ENCODE measurements at regions not wholly inside any gene's neighbourhood (a gene's known extent, or its start where the extent isn't known, plus 50 kb on each side); places are given as distances from the start of the nearest gene placed in this dataset.
"Not testable (repeated sequence)": the region's sequence is repeated elsewhere in the genome, so short reads cannot be mapped to it uniquely, and the experiment has no call there.

DNA sequence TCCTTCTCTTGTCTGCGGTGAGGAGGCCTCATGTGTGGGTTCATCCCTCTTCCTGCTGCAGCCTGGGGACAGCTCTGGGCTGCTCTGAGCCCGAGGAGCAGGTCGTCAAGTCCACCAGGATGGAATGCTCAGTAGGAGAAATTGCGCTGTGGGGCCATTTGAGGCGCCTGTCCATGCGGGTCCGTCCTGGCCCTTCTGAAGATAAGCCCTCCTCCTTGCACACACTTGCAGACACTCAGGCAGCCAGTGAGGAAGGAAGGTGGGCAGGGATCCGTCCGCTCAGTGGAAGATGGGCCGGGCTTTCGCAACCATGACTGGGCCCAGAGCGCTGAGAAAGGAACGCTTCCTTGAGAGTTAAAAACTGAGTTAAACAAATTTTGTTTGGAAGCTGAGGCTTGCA, 356.8 kb downstream of the GLRX3 start:
- DNase-seq = no peak

DNA sequence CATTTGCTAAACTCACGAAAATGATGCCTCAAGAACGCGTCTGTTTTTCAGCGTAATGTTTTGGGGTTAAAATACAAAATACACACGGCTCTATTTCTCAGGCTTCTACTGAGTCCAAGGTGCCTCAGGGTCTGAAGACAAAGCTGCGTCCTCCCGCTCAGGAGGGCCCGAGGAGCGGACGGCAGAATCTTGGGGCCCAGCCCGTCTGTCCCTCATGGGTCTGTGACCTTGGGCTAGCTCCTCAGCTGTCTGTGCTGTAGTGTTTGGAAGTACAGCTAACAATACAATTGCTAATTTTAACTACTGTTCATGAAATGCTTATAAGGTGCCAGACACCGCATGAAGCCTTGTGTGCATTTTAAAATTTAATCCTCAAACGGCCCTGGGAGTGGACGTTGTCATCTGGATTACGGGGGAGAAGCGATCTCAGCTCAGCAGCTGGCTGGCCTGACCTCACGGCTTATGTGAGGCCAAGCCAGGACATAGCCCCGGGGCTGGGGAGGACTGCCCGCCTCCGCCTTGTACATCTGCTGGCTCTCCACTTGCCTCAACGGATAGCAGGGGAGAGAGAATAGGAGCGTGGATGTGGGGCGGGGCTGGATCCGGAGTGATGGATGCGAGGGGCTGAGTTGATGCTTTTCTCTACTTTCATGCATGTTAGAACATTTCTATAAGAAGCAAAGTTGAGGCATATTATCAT, 357.4 kb downstream of the GLRX3 start:
- no peak for DNase-seq

DNA sequence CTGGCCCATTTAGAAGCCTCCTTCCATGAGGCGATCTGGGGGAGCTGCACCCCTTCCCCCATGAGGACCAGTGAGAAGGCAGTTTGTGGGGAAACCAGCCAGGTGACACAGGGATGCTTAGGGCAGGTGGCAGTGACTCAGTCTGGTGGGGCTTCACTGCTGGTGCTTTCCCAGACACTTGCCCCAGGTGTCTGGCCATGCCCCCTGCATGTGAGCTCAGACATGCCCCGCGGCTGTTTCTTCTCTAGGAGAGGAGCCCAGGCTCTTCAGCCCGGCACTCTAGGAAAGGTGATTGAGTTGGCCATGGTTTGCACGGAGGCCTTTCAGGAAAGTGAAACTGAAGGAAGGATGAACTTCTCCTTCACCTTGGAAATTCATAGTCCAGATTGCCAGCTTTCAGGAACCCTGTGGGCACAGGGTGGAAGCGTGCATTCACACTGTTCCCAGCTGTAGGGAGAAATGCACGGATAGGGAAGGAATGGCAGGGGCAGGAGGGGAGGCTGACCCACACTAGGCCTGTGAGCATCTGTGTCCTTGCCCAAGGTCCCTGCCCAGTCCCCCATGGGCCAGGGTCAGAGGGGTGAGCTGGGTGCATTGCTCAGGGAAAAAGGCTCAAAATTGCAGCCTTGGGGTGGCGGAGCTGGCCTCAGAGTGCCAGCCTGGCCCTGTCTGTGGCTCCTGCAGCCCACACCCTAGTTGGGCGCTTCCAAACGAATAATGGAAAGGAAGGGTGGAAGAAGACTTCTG, 359.1 kb downstream of the GLRX3 start:
- no peak for DNase-seq

DNA sequence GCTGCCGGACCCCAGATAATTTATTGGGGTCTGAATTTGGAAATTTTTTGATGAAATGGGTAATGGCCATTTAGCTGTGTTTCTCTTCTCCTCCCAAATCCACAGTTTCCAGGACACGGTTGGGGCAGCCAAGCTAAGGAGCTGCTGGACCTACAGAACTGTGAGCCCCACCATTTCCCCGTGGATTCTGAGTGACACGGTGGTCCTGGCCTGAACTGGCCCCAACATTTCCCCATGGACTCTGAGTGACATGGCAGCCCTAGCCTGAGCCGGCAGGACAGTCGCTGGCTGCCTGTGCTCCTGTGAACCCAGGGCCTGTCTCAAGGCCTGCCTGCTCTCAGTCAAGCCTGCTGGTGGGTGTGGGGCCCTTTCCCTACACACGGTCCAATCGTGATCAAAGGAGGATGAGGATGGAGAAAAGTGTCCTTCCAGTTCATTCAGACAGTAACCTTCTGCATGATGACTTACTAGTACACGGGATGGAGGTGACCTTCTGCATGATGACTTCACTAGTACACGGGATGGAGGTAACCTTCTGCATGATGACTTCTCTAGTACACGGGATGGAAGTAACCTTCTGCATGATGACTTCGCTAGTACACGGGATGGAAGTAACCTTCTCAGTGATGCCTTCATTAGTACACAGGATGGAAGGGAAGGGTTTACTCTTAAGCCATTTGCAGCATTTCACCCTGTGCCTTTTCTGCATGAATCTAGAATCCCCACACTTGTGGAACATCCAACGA, 359.9 kb downstream of the GLRX3 start:
- no peak for DNase-seq

DNA sequence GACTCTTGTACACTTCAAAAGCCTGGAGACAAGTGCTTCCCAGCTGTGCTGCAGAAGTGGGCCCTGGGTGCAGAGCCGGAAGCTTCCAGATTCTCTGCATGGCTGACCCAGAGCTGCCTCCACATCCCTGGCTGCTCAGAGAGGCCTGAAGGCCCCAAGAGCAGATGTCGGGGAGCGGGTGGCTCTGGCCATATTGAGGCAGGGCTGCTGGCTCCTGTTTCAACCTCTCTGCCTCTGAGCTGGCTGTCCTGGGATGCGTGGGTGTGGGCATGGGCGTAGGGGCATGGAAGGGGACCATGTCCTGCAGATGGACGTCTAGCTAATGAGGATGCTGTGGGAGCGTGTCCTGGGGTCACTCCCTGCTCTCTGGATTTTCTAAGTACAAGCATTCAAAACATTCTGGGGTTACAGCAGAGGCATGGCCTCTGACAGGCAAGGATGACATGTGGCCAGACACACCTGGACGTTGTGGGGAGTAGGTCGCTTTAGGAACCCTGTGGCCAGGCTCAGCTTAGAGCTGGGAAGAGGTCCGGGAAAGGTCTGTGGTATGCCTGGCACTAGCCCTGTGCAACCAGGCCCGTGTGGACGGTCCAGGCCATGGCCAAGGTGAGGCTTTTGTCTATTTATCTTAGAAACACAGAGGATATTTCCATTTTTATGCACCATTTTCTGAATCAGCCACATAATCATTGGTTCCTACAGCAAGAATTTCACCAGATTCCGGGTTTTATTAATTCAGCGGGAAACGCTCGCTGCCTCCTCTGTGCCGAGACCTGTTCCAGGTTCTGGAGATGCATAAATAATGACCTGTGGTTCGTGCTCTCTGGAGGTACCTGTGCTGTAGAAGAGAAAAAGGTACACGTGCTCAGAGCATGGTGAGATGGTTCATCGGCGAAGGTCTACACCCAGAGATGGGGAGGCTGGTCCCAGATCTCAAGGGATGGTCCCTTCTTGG, 361.1 kb downstream of the GLRX3 start:
- no peak for DNase-seq

DNA sequence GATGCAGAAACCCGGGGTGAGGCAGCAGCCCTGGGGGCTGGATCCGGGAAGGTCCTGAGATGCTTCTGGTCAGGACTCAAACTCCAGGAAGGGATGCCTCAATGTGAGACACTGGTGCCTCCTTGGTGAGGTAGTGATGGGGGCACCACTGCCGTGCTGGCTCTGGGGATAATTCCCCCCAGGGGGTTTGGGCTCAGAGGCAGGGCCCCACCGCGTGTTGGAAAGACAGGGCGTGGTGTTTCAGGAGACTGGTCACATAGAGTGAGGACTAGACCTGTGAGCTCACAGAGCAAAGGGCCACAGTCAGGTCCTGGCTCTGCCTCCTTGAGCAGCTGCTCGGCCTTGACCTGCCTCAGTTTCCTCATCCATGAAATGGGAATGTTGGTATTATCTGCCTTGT, 361.9 kb downstream of the GLRX3 start:
- no peak for DNase-seq

DNA sequence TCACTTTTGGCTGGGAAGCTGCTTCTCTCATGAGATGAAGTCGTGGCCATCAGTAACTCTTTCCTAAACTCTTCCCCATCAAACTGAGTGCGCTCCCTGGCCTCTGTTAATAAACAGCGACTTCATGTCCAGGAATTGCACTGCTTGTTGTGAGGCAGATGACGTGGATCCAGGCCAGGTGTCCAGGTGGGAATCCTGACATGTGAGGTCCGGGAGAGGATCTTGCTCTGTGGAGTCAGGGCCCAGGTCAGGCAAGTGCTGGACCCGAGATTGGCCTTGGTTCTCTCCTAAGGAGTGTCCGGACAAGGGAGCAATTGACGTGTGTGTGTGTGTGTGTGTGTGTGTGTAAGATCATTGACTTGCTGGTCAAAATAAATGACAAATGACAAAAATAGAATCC, 362.7 kb downstream of the GLRX3 start:
- DNase-seq = no peak

DNA sequence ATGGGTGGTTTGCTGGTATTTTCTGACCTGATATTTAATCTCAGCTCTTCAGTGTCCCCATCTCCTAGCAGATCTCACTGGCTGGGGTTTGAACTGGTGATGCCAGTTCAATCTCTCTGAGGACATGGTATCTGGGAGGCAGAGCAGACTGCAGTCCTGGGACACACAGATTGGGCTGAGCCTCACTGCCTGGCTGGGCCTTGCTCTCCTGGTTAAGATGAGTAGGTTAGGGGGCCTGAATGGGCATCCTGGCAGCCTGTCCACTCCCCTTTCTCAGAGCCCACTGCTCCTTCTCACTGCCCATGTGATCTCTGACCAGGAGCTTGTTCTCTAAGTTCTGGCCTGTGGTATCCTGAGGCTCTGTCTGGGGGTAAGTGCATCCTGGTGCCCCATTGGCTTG, 363.4 kb downstream of the GLRX3 start:
- DNase-seq = no peak

DNA sequence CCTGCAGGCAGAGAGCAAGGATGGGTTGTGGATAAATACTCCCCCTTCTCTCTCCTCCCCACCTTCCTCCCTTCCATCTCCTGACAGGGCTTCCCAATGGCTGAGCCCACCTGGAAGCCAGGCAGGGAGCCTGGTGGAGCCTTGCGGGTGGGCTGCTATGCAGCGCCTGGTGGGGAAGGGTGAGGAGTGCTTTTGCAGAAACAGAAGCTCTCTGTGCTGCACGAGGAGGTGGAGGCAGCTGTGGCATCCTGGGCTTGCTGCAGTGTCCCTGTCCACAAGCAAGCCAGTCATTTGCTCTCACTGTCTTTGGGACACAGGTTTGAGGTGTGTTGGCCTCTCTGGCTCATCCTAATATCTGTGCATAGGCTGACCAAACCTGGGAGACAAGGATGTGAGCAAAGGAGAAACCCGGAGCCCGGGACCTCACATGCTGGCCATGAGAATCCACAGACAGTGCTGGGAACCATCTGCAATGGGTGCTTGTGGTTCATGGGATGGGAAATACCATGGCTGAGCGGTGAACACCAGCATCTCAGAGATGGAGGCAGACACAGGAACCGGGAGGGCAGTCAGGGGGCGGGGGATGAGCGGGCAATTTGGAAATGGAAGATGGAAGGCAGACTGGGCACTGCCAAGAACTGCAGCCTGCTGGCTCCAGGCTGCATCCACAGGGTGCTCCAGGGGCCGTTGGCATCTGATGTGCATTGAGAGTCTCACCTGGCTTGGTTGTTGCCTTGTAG, 364.2 kb downstream of the GLRX3 start:
- DNase-seq = no peak

DNA sequence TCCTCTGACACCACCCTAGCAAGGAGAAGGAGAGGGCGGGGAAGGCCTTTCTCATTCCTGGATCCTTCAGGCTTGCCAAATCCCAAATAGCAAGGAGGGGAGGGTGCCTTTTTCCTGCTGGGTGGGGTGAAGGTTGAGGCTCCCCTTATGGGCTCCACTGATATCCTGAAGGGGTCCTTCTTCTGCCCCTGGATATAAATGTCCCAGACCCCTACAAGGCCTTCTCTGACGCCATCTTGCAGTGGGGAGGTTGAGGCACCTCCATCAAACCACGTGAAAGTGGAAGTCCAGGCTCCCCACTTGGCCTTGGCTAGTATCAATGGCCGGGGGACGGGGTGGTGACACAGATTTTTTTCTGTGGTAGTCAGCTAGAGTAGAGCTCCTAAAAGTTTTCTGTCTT, 371.3 kb downstream of the GLRX3 start:
- no peak for DNase-seq

DNA sequence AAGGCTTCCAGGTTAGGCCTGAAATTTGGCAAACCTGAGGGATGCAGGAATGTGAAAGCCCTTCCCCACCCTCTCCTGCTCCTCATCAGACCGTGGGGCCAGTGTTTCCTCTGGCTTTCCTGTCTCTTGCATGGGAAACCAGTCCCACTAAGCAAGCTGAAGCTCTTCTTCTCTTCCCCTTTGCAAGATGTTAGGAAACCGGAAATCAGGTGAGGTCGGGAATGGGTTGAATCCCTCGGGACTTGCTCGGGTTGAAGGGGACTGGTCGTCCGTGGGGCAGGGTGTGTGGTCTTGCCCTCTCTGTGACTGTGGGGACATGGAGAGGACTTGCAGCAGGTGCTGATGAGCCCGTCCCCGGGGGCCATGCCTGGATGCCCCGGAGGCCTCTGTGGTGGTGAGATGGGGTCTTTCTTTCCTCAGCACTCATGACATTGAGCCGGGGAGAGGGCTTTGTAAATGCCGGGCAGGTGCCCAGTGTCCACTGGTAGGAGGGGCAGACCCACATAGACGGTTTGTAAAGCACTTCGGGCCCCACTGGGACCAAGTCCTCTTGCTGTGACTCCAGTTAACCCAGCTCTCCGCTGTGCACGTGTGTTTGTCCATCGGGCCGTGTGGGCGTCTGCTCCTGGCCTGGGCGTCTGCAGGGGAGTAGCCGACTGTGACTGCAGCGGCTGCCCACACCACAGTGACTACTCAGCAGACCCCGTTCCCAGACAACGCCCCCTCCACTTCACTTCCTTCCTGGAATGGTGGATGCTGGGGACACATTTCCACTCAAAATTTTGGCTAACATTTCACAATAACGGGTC, 373.9 kb downstream of the GLRX3 start:
- DNase-seq = no peak

DNA sequence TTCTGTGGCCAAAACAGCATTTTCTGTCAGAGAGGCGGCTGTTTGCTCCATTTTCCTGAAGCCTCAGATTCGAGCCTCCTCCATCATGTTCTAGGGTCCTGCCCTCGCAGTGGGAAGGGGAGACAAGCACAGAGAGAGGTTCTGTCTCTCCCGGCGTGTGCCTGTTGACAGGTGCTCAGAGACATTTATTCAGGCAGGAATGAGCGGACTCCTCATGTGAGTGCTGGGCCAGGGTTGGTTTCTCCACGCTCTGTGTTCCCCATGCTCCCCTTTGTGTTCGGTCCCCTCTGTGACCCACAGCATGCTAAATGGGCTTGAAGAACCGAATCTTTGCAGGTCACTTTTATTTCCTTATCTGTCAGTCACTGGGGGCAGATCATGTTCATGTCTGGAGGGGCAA, 374.6 kb downstream of the GLRX3 start:
- DNase-seq = no peak

DNA sequence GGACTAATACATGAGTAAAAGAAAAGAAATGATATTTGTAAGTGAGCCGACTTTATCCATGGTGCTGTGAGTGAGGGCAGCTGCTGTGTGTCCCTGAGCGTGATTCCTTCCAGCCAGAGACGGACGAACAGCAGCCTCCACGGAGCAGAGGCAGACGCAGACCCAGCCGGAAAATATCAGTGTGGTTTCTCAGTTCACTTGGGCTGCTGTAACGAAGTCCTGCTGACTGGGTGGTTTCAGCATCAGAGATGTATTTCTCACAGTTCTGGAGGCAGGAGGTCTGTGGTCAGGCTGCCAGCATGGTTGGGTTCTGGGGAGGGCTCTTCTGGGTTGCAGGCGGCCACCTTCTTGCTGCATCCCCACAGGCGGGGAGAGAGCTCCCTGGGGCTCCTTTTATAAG, 375.6 kb downstream of the GLRX3 start:
- DNase-seq = no peak

DNA sequence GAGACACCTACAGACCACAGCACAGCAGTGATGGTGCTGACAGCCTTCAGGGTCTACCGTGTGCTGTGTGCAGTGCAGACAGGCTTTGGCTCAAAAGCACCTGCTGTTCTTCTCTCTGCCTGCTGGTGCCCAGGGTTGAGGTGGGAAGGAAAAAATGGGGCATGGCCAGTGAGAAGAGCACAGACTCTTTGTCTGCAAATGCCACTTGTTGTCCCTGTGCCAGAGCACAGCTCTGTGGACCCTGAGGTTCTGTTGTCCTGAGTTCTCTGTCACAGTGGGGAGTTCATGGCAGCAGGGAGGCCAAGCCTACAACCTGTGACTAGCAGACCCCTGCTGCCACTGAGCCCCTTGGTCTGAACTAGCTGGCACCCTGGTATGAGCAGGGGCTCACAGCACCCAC, 376.7 kb downstream of the GLRX3 start:
- no peak for DNase-seq

DNA sequence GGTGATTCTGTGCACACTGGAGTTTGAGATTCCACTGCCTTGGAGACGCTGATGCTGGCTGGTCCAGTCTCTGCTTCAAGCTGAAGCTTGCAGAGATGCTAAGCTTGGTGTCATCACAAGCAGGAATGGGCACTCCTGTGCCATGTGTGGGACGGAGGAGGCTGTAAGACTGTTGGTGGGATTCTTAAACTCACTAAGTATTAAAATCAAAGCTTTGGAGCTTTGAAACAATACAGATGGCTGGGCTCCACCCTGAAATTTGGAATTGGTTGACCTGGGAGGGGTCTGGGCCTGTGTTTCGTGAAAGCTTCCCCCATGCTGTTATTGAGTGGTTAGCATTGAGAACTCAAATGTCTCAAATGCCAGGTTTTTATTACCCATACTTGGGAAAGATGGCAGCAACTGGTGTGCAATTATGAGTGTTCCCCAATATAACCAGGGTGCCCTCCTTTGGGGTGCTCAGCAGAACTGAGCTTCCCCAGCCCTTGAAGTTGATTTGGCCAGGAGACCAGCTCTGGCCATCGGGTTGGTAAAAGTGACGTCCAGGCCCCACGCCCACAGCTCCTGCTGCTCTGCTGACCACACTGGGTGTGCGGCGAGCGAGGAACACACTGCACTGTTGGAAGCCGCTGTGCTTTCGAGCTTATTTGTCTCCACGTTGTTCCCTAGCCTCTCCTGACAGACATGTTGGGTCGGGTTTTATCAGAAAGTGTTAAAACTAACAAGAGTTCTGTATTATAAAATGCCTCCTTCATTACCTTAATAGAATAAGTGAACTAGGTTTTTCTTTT, 377.7 kb downstream of the GLRX3 start:
- no peak for DNase-seq

DNA sequence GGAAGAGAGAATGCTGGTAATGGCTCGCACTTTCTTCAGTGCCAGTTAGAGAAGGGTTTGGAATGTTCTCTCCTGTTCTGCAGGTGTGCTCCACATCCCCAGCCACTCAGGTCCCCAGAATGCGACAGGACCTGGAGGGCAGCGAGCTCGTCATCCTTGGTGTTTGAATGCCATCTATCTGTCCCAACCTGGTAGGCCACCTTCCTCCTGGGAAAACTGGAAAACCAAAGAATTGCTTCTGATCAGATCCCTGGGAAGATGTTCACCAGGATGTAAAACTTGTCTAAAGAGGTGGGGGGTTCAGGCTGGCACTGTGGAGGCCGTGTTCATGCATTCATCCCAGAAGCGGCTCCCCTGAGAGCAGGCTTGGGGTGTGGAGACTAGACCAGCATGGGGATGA, 379.5 kb downstream of the GLRX3 start:
- DNase-seq = no peak

DNA sequence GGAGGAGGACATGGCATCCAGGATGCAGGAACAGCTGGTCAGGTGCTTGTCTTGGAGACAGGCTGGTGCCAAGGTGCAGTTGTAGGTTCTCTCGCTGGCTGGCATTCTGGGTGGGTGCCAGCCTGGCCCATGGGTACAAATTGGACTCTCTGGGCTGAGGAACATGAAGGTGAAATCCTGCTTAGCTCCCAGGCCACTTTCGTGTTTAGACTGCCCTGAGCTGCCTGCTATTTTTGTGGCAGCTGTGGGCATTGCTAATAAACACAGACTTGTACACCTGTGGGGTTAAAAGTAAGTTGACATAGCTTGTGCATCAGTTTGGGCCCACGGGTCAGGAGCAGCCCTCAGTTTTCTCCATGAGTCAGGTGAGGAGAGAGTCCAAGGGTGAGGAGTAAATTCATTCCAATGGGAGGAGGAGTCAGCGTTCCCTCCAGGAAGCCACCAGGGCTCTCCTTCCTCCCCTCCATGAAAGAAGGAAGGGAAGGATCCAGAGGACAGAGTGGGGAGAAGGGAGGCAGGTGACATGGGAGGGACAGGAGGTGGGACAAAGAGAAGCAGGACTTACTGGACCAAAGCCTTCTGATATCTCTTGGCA, 380.0 kb downstream of the GLRX3 start:
- no peak for DNase-seq

DNA sequence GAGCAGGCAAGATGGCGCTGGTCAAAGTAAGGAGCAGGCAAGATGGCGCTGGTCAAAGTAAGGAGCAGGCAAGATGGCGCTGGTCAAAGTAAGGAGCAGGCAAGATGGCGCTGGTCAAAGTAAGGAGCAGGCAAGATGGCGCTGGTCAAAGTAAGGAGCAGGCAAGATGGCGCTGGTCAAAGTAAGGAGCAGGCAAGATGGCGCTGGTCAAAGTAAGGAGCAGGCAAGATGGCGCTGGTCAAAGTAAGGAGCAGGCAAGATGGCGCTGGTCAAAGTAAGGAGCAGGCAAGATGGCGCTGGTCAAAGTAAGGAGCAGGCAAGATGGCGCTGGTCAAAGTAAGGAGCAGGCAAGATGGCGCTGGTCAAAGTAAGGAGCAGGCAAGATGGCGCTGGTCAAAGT, 382.7 kb downstream of the GLRX3 start:
- not testable (repeated sequence) for DNase-seq

DNA sequence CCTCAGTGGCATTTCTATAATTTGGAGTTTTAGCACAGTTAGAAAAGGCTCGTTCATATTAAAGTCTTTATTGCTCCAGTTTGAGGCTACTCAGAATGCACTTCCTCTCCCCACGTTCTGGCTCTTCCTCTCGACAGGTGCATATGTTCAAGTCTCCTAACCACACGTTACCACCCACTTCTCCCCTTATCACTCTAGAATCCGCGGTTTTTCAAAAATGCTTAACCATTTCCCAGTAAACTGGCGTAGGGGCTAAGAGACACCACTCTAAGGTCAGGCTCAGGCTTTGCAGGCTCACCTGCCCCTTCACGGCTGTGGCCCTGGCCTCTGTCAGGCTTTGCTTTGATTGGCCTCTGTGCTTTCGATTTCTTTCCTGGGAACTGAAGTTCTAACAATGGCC, 383.6 kb downstream of the GLRX3 start:
- DNase-seq = no peak

DNA sequence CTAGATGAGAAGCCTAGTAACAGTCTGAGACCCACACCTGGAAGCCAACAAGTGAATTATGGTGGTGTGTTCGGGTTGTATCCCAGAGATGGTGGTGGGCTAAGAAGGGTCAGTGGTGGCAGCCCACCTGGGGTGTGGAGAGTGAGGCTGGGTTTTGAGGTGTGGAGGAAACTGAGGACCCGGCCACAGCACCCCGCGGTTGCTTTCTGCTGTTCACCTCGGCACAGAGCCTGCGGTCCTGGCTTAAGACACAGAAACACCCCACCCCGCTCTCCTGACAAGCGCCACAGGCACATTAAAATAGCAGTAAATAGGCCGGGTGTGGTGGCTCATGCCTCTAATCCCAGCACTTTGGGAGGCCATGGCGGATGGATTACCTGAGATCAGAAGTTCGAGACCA, 395.1 kb downstream of the GLRX3 start:
- no peak for DNase-seq

Data from NCI-H2171 (cell line).